Endothelial cell of umbilical vein (primary cell): ENCODE measurements at regions not wholly inside any gene's neighbourhood (a gene's known extent, or its start where the extent isn't known, plus 50 kb on each side); places are given as distances from the start of the nearest gene placed in this dataset.

Experiments used
- BruUV-seq: library from RNA; stranded (reverse); fragments of 400-500 nt; replicated peaks from 2 replicates; lab custom pipeline; 2021; lab: Mats Ljungman, UMichigan
- CTCF ChIA-PET: fragments of 300-600, 350-600 bp; sonication (Branson Sonifier 250); formaldehyde crosslinking; loops from one replicate; lab custom pipeline; 2021; ENCODE audit warnings: antibody characterized with exemption, inconsistent platforms; lab: Charles Lee
- POLR2A ChIA-PET: fragments of 300-600, 350-600 bp; sonication (Branson Sonifier 250); formaldehyde crosslinking; loops from one replicate; lab custom pipeline; 2021; ENCODE audit warnings: antibody characterized with exemption, inconsistent platforms; lab: Charles Lee
- DNase-seq: peaks from one replicate; pipeline ENCODE4 v3.0.0-alpha.2; 2011; ENCODE audit warnings: low read depth, low spot score
- FAIRE-seq: peaks from 2 replicates; lab custom pipeline; 2011; peaks lifted over from hg19 to GRCh38; lab: Jason Lieb, UNC
- H2AFZ ChIP-seq: 2 replicates; pipeline ENCODE4 v1.6.0; 2012; ENCODE audit warnings: low read depth, low read length, control low read depth, inconsistent platforms
- H3K27ac ChIP-seq: 2 replicates; pipeline ENCODE4 v1.5.1; 2011; ENCODE audit warnings: low read depth, mild to moderate bottlenecking, control low read depth, low read length, moderate library complexity; ENCODE audit not compliant: insufficient read depth
- H3K27me3 ChIP-seq, 2 experiments: 2 replicates each; pipeline versions ENCODE4 v1.6.0 to v1.6.1; 2011; ENCODE audit warnings: low read length in 2 of 2, mixed read lengths in 1 of 2; ENCODE audit not compliant: control insufficient read depth in 2 of 2, insufficient read depth in 2 of 2
- H3K36me3 ChIP-seq, 2 experiments: 2 replicates in 1 of 2; 3 replicates in 1 of 2; pipeline ENCODE4 v1.5.1; 2011; ENCODE audit warnings: low read length in 2 of 2, mild to moderate bottlenecking in 1 of 2, moderate library complexity in 1 of 2; ENCODE audit not compliant: control insufficient read depth in 2 of 2, insufficient read depth in 2 of 2; ENCODE audit errors: extremely low read depth in 1 of 2
- H3K4me1 ChIP-seq: 3 replicates; pipeline ENCODE4 v1.5.1; 2011; ENCODE audit warnings: mild to moderate bottlenecking, low read length; ENCODE audit not compliant: control insufficient read depth, insufficient read depth; ENCODE audit errors: extremely low read depth
- H3K4me2 ChIP-seq: 2 replicates; pipeline ENCODE4 v1.6.1; 2011; ENCODE audit warnings: low read length, control low read depth, mixed read lengths; ENCODE audit not compliant: insufficient read depth
- H3K4me3 ChIP-seq, 3 experiments: fragments of 200-600 bp in 1 of 3; sonication (generic), shearing (Covaris generic) in 1 of 3; replicated peaks in 1 of 3; 2 replicates each; pipeline ENCODE4 v1.5.1; 2011 to 2016; ENCODE audit warnings: control low read depth in 3 of 3, low read length in 3 of 3, mild to moderate bottlenecking in 2 of 3, inconsistent platforms in 1 of 3, low read depth in 1 of 3, moderate library complexity in 1 of 3; ENCODE audit not compliant: insufficient read depth in 1 of 3
- H3K79me2 ChIP-seq: 2 replicates; pipeline ENCODE4 v1.6.0; 2012; ENCODE audit warnings: low read length, inconsistent platforms; ENCODE audit not compliant: control insufficient read depth, insufficient read depth
- H3K9ac ChIP-seq: replicated peaks from 2 replicates; pipeline ENCODE3; 2011; ENCODE audit warnings: low read length, control low read depth; ENCODE audit not compliant: insufficient read depth; ENCODE audit errors: extremely low read depth
- H3K9me1 ChIP-seq: replicated peaks from 3 replicates; pipeline ENCODE4 v1.6.0; 2011; ENCODE audit warnings: mild to moderate bottlenecking, low read length; ENCODE audit not compliant: control insufficient read depth, insufficient read depth; ENCODE audit errors: extremely low read depth
- H3K9me3 ChIP-seq: replicated peaks from 2 replicates; pipeline ENCODE4 v1.5.1; 2012; ENCODE audit warnings: low read length, inconsistent platforms; ENCODE audit not compliant: control insufficient read depth, insufficient read depth
- H4K20me1 ChIP-seq: replicated peaks from 2 replicates; pipeline ENCODE3; 2011; ENCODE audit warnings: mild to moderate bottlenecking, low read length; ENCODE audit not compliant: control insufficient read depth, insufficient read depth; ENCODE audit errors: extremely low read depth
- CTCF ChIP-seq, 2 donors: IDR thresholded peaks; 1 replicate in 1 of 2; 2 replicates in 1 of 2; pipeline ENCODE4 v1.5.1; 2011; ENCODE audit warnings: low read length in 2 of 2, mild to moderate bottlenecking in 2 of 2, moderate library complexity in 2 of 2, control low read depth in 1 of 2, inconsistent platforms in 1 of 2, low read depth in 1 of 2; ENCODE audit not compliant: insufficient read depth in 1 of 2; ENCODE audit errors: extremely low read depth in 1 of 2
- EZH2 ChIP-seq: IDR thresholded peaks from 2 replicates; pipeline ENCODE4 v1.6.1; 2012; ENCODE audit warnings: borderline replicate concordance, low read depth, mild to moderate bottlenecking, moderate library complexity, low read length, inconsistent platforms; ENCODE audit not compliant: severe bottlenecking
- FOS ChIP-seq: IDR thresholded peaks from 2 replicates; pipeline ENCODE4 v1.6.1; 2011; ENCODE audit warnings: mild to moderate bottlenecking, low read length, moderate library complexity, borderline replicate concordance; ENCODE audit not compliant: insufficient read depth
- GATA2 ChIP-seq: IDR thresholded peaks from 2 replicates; pipeline ENCODE4 v1.7.0; 2011; ENCODE audit warnings: low read depth, mild to moderate bottlenecking, moderate library complexity, mixed read lengths, low read length; ENCODE audit not compliant: insufficient read length, insufficient read depth
- JUN ChIP-seq: IDR thresholded peaks from 2 replicates; pipeline ENCODE4 v1.6.1; 2011; ENCODE audit warnings: borderline replicate concordance, low read depth; ENCODE audit not compliant: insufficient read length, insufficient read depth
- MAX ChIP-seq: IDR thresholded peaks from 2 replicates; pipeline ENCODE4 v1.6.1; 2011; ENCODE audit not compliant: insufficient read depth, insufficient read length
- MYC ChIP-seq: IDR thresholded peaks from one replicate; pipeline ENCODE4 v1.6.1; 2011; ENCODE audit warnings: mild to moderate bottlenecking, low read depth, low read length
- POLR2A ChIP-seq: IDR thresholded peaks from 2 replicates; pipeline ENCODE4 v1.6.1; 2012; ENCODE audit warnings: low read depth, mild to moderate bottlenecking, control low read depth, low read length
- POLR2AphosphoS5 ChIP-seq: IDR thresholded peaks from 2 replicates; pipeline ENCODE4 v1.6.1; 2012; ENCODE audit warnings: low read depth, mild to moderate bottlenecking, control low read depth, low read length, moderate library complexity; ENCODE audit not compliant: insufficient read depth
- dilution Hi-C: fragments of 300-500 bp; cut with MboI; formaldehyde crosslinking; loops from one replicate; pipeline ENCODE4 v1.15.0; 2019; ENCODE audit warnings: low sequenced_read_pairs; ENCODE audit not compliant: extremely low pct_ligation_motif_present
- intact Hi-C: fragments of 100-400 bp; cut with micrococcal nuclease; formaldehyde crosslinking; loops from one replicate; pipeline ENCODE4 v1.10.0; 2022

- FAIRE-seq (no peak), DNase-seq (no peak)
- TF ChIP-seq CTCF (IDR thresholded peaks at IDR 0.05; ENCODE audit: extremely low read depth in 1 of 2, insufficient read depth in 1 of 2, low read depth in 1 of 2, low read length in 2 of 2) (no peak), GATA2 (peak; percentile 39)
- Histone ChIP-seq H3K9me1 (no peaks in the 10 kb centered on the region), H3K4me2 (no peak overlapping the region), H3K9ac (no peak overlapping the region), H3K79me2 (no peaks in the 10 kb centered on the region), H3K27ac (no peak overlapping the region), H3K36me3 (no peaks in the 10 kb centered on the region), H3K9me3 (no peaks in the 10 kb centered on the region), H2AFZ (no peak overlapping the region), H4K20me1 (no peaks in the 10 kb centered on the region), H3K4me1 (no peaks in the 10 kb centered on the region), H3K4me3 (no peak overlapping the region), H3K27me3 (peaks cover 0 to 8% of the 10 kb centered on the region in 2 experiments)
- ChIA-PET CTCF (interaction anchor here (0.8 kb wide), 1 partner anchor 9 kb away, joined by 4 read pairs; no protein-coding TSS in a partner anchor), POLR2A (no interaction called here)
- dilution Hi-C loops = no loop called here
- no TSS peak for BruUV-seq
- intact Hi-C loops = no loop called here
Measured at GRCh38 chr5:53253421-53253871, 143.9 kb upstream of the MOCS2 start.

- Histone ChIP-seq H3K4me1 (no peaks in the 10 kb centered on the region), H2AFZ (no peak overlapping the region), H3K9me3 (no peaks in the 10 kb centered on the region), H3K27ac (no peak overlapping the region), H4K20me1 (no peaks in the 10 kb centered on the region), H3K79me2 (no peaks in the 10 kb centered on the region), H3K9me1 (no peaks in the 10 kb centered on the region), H3K4me2 (no peak overlapping the region), H3K36me3 (no peaks in the 10 kb centered on the region), H3K27me3 (peaks cover 0 to 8% of the 10 kb centered on the region in 2 experiments), H3K4me3 (no peak overlapping the region), H3K9ac (no peak overlapping the region)
- no peak for DNase-seq
- TF ChIP-seq FOS (no peak), MAX (no peak), CTCF (IDR thresholded peaks at IDR 0.05; ENCODE audit: extremely low read depth in 1 of 2, insufficient read depth in 1 of 2, low read depth in 1 of 2, low read length in 2 of 2) (no peak), POLR2A (no peak), JUN (no peak), GATA2 (no peak), POLR2AphosphoS5 (no peak), MYC (no peak), EZH2 (no peak)
- CTCF ChIA-PET = interaction anchor here (0.8 kb wide), 1 partner anchor 174 kb away, joined by 8 read pairs; no protein-coding TSS in a partner anchor
- intact Hi-C loops = no loop called here
- dilution Hi-C loops = no loop called here
- no TSS peak for BruUV-seq
- POLR2A ChIA-PET = no interaction called here
- FAIRE-seq = no peak
Measured at GRCh38 chr5:53256746-53257145, 147.2 kb upstream of the MOCS2 start.
